Daoy (cell line): ENCODE measurements at regions not wholly inside any gene's neighbourhood (a gene's known extent, or its start where the extent isn't known, plus 50 kb on each side); places are given as distances from the start of the nearest gene placed in this dataset.
"Not testable (repeated sequence)": the region's sequence is repeated elsewhere in the genome, so short reads cannot be mapped to it uniquely, and the experiment has no call there.

Source experiments
- DNase-seq: peaks from one replicate; pipeline ENCODE4 v3.0.0-alpha.2; 2015; ENCODE audit warnings: low read depth

- DNase-seq: peak; percentile 35
Measured at GRCh38 chr7:3162289-3162688, 118.6 kb upstream of the CARD11 start.

- not testable (repeated sequence) for DNase-seq
Measured at GRCh38 chr7:3162798-3163197, 119.1 kb upstream of the CARD11 start.

GRCh38 chr7:3164380-3164792 lies 120.7 kb upstream of the CARD11 start:
- DNase-seq: no peak

- no peak for DNase-seq
Measured at GRCh38 chr7:3165681-3166580, 122.3 kb upstream of the CARD11 start.

- no peak for DNase-seq
Measured at GRCh38 chr7:3167551-3167950, 123.9 kb upstream of the CARD11 start.

- no peak for DNase-seq
Measured at GRCh38 chr7:3168370-3168769, 124.7 kb upstream of the CARD11 start.

GRCh38 chr7:3168869-3169268 lies 125.2 kb upstream of the CARD11 start:
- DNase-seq: peak; percentile 36

- no peak for DNase-seq
Measured at GRCh38 chr7:3172768-3173280, 128.2 kb upstream of the SDK1 start.

GRCh38 chr7:3174515-3175284 lies 126.4 kb upstream of the SDK1 start:
- DNase-seq: peak; percentile 32

- no peak for DNase-seq
Measured at GRCh38 chr7:3175285-3175902, 125.7 kb upstream of the SDK1 start.

GRCh38 chr7:3176112-3177000 lies 124.7 kb upstream of the SDK1 start:
- DNase-seq: no peak

GRCh38 chr7:3177271-3177670 lies 123.8 kb upstream of the SDK1 start:
- no peak for DNase-seq

GRCh38 chr7:3179456-3179855 lies 121.6 kb upstream of the SDK1 start:
- no peak for DNase-seq

GRCh38 chr7:3180604-3181003 lies 120.4 kb upstream of the SDK1 start:
- DNase-seq: no peak

- DNase-seq: not testable (repeated sequence)
Measured at GRCh38 chr7:3182055-3182454, 119.0 kb upstream of the SDK1 start.

GRCh38 chr7:3187444-3188040 lies 113.5 kb upstream of the SDK1 start:
- DNase-seq: no peak

GRCh38 chr7:3188946-3189345 lies 112.1 kb upstream of the SDK1 start:
- no peak for DNase-seq

GRCh38 chr7:3191548-3191947 lies 109.5 kb upstream of the SDK1 start:
- DNase-seq: no peak

- DNase-seq: no peak
Measured at GRCh38 chr7:3192669-3193068, 108.4 kb upstream of the SDK1 start.

GRCh38 chr7:3193379-3194120 lies 107.5 kb upstream of the SDK1 start:
- no peak for DNase-seq
